ENCODE measurements at regions not wholly inside any gene's neighbourhood (a gene's known extent, or its start where the extent isn't known, plus 50 kb on each side); places are given as distances from the start of the nearest gene placed in this dataset.

GRCh38 chrX:115989686-115990085 is 180.9 kb upstream of the AGTR2 start:
- Histone ChIP-seq H2AK5ac (ENCODE audit: insufficient read length, low read length) (no peak overlapping the region), H2BK5ac (ENCODE audit: insufficient read length, low read length) (no peak overlapping the region), H3K4me1 (ENCODE audit: insufficient read depth, low read length) (no peaks in the 10 kb centered on the region), H2BK20ac (ENCODE audit: low read depth, low read length, poor library complexity, severe bottlenecking) (no peak overlapping the region), H4K20me1 (ENCODE audit: control insufficient read depth, insufficient read depth, insufficient read length) (no peaks in the 10 kb centered on the region), H3K27ac (ENCODE audit: insufficient read length, low read depth, low read length) (no peak overlapping the region), H2AFZ (ENCODE audit: low read length) (no peak overlapping the region), H3K18ac (ENCODE audit: insufficient read length, low read depth, low read length) (no peak overlapping the region), H3K4me2 (ENCODE audit: insufficient read depth, insufficient read length, low read length) (no peak overlapping the region), H4K91ac (ENCODE audit: insufficient read length, low read depth, low read length) (no peak overlapping the region), H3K4ac (ENCODE audit: low read depth, low read length) (no peak overlapping the region), H3T11ph (ENCODE audit: low read length) (no peak overlapping the region), H3K23ac (ENCODE audit: insufficient read length, low read depth, low read length) (no peak overlapping the region), H3K14ac (ENCODE audit: insufficient read depth, low read length) (no peak overlapping the region), H4K5ac (ENCODE audit: insufficient read length, low read depth, low read length) (no peak overlapping the region), H3K56ac (ENCODE audit: insufficient read length, low read depth, low read length) (no peak overlapping the region), H3K27me3 (ENCODE audit: insufficient read depth, low read length) (no peaks in the 10 kb centered on the region), H2BK15ac (ENCODE audit: low read depth, low read length) (no peak overlapping the region), H2BK12ac (ENCODE audit: insufficient read length, low read depth, low read length) (no peak overlapping the region), H3K9ac (ENCODE audit: extremely low read depth, insufficient read length, low read length) (no peak overlapping the region), H3K79me1 (ENCODE audit: insufficient read depth, low read depth, low read length, poor library complexity, severe bottlenecking) (no peaks in the 10 kb centered on the region), H3K23me2 (ENCODE audit: insufficient read length, low read depth, low read length, poor library complexity, severe bottlenecking) (no peaks in the 10 kb centered on the region), H2BK120ac (ENCODE audit: low read depth, low read length, poor library complexity, severe bottlenecking) (no peak overlapping the region), H3K79me2 (ENCODE audit: insufficient read depth, low read length) (no peaks in the 10 kb centered on the region), H3K9me3 (ENCODE audit: control insufficient read depth, low read depth, low read length) (no peaks in the 10 kb centered on the region), H4K8ac (replicated peaks; ENCODE audit: insufficient read length, low read depth, low read length) (no peak overlapping the region)
- Mint-ChIP-seq H3K4me1 (peaks cover 20 to 21% of the 10 kb centered on the region in 2 experiments), H3K4me3 (no peak overlapping the region), H3K27ac (no peak overlapping the region), H3K36me3 (ENCODE audit: insufficient read depth in 1 of 3, low read depth in 3 of 3) (peaks cover 0 to 2% (median 0%) of the 10 kb centered on the region in 3 experiments; a peak in 3 of 7 replicates), H3K9me3 (peaks cover 4 to 11% of the 10 kb centered on the region in 2 experiments), H3K27me3 (ENCODE audit: low read depth) (peaks cover 46% of the 10 kb centered on the region)
- TF ChIP-seq CTCF (conservative IDR thresholded peaks at IDR 0.05): no peak
- DNase-seq: no peak
- no CpG with 5 or more reads among the region's 1 CpG for WGBS (ENCODE audit: extremely low coverage, insufficient read length, low lambda C conversion rate)
